Stomach (tissue), 8 donors: ENCODE measurements at regions not wholly inside any gene's neighbourhood (a gene's known extent, or its start where the extent isn't known, plus 50 kb on each side); places are given as distances from the start of the nearest gene placed in this dataset.

Source experiments
- DNase-seq, 2 donors: peaks; one replicate each; pipeline versions ENCODE4 v3.0.0 to v3.0.0-alpha.2; 2013 to 2019
- H3K27ac ChIP-seq, 5 donors: fragments of 200-600 bp in 4 of 5; sonication (generic) in 4 of 5; one replicate each; pipeline ENCODE4 v1.5.1; 2013 to 2019; ENCODE audit warnings: mild to moderate bottlenecking in 1 of 5, moderate library complexity in 1 of 5
- H3K27me3 ChIP-seq, 3 donors: fragments of 200-600 bp; sonication (generic); one replicate each; pipeline ENCODE4 v1.5.1; 2017 to 2019; ENCODE audit warnings: mixed run types in 1 of 3
- H3K36me3 ChIP-seq, 4 donors: fragments of 200-600 bp; sonication (generic); 1 replicate in 3 of 4; 2 replicates in 1 of 4; pipeline ENCODE4 v1.5.1; 2016 to 2019
- H3K4me1 ChIP-seq, 4 donors: fragments of 200-600 bp; sonication (generic); one replicate each; pipeline ENCODE4 v1.5.1; 2016 to 2019
- H3K4me3 ChIP-seq, 4 donors: fragments of 200-600 bp; sonication (generic) in 3 of 4; one replicate each; pipeline ENCODE4 v1.5.1; 2016 to 2019; ENCODE audit warnings: mild to moderate bottlenecking in 1 of 4
- H3K9me3 ChIP-seq, 4 donors: fragments of 200-600 bp; sonication (generic); one replicate each; pipeline ENCODE4 v1.5.1; 2016 to 2019
- EP300 ChIP-seq: sonication (generic); formaldehyde crosslinking; IDR thresholded peaks from one replicate; pipeline ENCODE4 v1.6.1; 2017; ENCODE audit warnings: antibody characterized with exemption
- POLR2A ChIP-seq, 4 donors: fragments of 450-650 bp; IDR thresholded peaks; one replicate each; pipeline ENCODE4 v1.6.1; 2016; ENCODE audit warnings: antibody characterized with exemption in 4 of 4, control low read depth in 2 of 4, mild to moderate bottlenecking in 1 of 4, moderate library complexity in 1 of 4
- POLR2AphosphoS5 ChIP-seq, 3 donors: sonication (generic); formaldehyde crosslinking; IDR thresholded peaks; one replicate each; pipeline ENCODE4 v1.6.1; 2016; ENCODE audit warnings: antibody characterized with exemption in 3 of 3
- WGBS, 5 donors: extraction: QIAGEN DNeasy Blood & Tissue Kit in 3 of 5; methylation state at CpG; one replicate each; pipeline versions ENCODE4 v1.1.5 to v1.1.7; 2013 to 2018; 5-methylcytosine and 5-hydroxymethylcytosine counted together
- intact Hi-C: fragments of 100-400 bp; cut with DNase I; formaldehyde crosslinking; loops from one replicate; pipeline ENCODE4 v1.15.1; 2023; ENCODE audit warnings: low total_unique reads
- TF ChIP-seq, protein P1 (sequence below), 7 experiments: fragments of 450-650 bp in 4 of 7; fragments of 200-600 bp in 3 of 7; sonication (generic) in 3 of 7; IDR thresholded peaks; one replicate each; pipeline ENCODE4 v1.5.1; 2016 to 2019; ENCODE audit warnings: antibody characterized with exemption in 7 of 7, control low read depth in 2 of 7, mild to moderate bottlenecking in 1 of 7
- donor health status: healthy with polysubstance abuse.
- donor health status: Bipolar disorder and iron deficiency.
- donor health status: healthy.

DNA sequence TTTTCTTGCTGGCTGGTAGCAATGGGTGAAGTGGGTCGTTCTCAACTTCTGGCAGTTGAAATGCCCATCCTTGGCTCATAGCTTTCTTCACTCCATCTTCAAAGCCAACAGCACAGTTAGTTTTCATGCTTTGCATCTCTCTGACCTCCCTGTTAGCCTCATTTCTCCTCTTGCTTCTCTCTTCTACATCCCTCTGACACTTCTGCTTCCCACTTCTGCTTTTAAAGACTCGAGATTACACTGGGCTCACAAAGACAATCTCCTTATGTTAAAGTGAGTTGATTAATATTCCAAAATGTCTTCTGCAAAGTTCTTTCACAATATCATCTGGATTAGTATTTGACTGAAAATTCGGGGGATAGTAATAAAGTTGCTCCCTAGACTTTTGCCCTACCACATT lies 684.8 kb upstream of the CCNG1 start:
- Histone ChIP-seq H3K9me3 (peaks cover 0 to 4% (median 2%) of the 10 kb centered on the region in 4 donors), H3K4me1 (no peaks in the 10 kb centered on the region), H3K4me3 (no peak overlapping the region), H3K27ac (no peak overlapping the region), H3K36me3 (no peaks in the 10 kb centered on the region), H3K27me3 (no peaks in the 10 kb centered on the region)
- WGBS, 5 donors = 61 to 81% (median 80%) methylated on average over 3 of the region's 3 CpGs
- intact Hi-C loops = no loop called here
- no peak for DNase-seq
- TF ChIP-seq EP300 (no peak), POLR2AphosphoS5 (IDR thresholded peaks at IDR 0.05) (no peak), POLR2A (IDR thresholded peaks at IDR 0.05) (no peak)
- TF ChIP-seq, protein P1, sequence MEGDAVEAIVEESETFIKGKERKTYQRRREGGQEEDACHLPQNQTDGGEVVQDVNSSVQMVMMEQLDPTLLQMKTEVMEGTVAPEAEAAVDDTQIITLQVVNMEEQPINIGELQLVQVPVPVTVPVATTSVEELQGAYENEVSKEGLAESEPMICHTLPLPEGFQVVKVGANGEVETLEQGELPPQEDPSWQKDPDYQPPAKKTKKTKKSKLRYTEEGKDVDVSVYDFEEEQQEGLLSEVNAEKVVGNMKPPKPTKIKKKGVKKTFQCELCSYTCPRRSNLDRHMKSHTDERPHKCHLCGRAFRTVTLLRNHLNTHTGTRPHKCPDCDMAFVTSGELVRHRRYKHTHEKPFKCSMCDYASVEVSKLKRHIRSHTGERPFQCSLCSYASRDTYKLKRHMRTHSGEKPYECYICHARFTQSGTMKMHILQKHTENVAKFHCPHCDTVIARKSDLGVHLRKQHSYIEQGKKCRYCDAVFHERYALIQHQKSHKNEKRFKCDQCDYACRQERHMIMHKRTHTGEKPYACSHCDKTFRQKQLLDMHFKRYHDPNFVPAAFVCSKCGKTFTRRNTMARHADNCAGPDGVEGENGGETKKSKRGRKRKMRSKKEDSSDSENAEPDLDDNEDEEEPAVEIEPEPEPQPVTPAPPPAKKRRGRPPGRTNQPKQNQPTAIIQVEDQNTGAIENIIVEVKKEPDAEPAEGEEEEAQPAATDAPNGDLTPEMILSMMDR (IDR thresholded peaks at IDR 0.05) = no peak

DNA sequence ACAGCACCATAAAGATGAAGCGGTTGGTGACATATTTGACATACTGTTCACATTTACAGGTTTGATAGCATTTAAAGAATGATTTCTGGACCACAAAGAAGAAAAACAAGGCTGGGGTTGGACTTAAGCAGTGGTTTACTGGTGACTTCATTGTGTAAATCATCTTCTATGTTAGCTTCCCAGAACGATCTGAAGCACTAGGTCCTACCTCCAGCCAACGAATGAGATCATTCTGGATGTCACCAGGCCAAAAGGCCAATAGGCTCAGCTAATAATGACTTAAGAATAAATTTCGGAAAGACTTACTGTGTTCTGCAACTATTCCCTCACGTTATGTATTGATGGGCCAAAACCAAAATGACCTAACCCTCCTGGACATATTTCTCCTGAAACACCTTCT lies 675.3 kb upstream of the CCNG1 start:
- 58 to 79% (median 63%) methylated on average over 5 of the region's 5 CpGs for WGBS, 5 donors
- Histone ChIP-seq H3K4me1 (no peaks in the 10 kb centered on the region), H3K9me3 (peaks cover 0 to 4% (median 0%) of the 10 kb centered on the region in 4 donors), H3K4me3 (no peak overlapping the region), H3K27me3 (no peaks in the 10 kb centered on the region), H3K27ac (no peak overlapping the region), H3K36me3 (no peaks in the 10 kb centered on the region)
- intact Hi-C loops = no loop called here
- no peak for TF ChIP-seq POLR2A (IDR thresholded peaks at IDR 0.05)
- TF ChIP-seq EP300 = no peak
- TF ChIP-seq, protein P1 (IDR thresholded peaks at IDR 0.05) = no peak
- no peak for TF ChIP-seq POLR2AphosphoS5 (IDR thresholded peaks at IDR 0.05)
- DNase-seq = no peak

GRCh38 chr5:162769019-162769418 lies 668.4 kb upstream of the CCNG1 start:
- DNase-seq = no peak
- intact Hi-C loops = no loop called here
- Histone ChIP-seq H3K4me1 (no peaks in the 10 kb centered on the region), H3K27me3 (no peaks in the 10 kb centered on the region), H3K36me3 (no peaks in the 10 kb centered on the region), H3K4me3 (no peak overlapping the region), H3K27ac (no peak overlapping the region), H3K9me3 (no peaks in the 10 kb centered on the region)
- WGBS, 5 donors = 32 to 38% (median 34%) methylated on average over 4 of the region's 4 CpGs
- no peak for TF ChIP-seq POLR2AphosphoS5 (IDR thresholded peaks at IDR 0.05)
- TF ChIP-seq, protein P1 (IDR thresholded peaks at IDR 0.05) = no peak

- Histone ChIP-seq H3K9me3 (peaks cover 0 to 21% (median 2%) of the 10 kb centered on the region in 4 donors), H3K27ac (no peak overlapping the region), H3K36me3 (no peaks in the 10 kb centered on the region), H3K27me3 (no peaks in the 10 kb centered on the region), H3K4me1 (no peaks in the 10 kb centered on the region), H3K4me3 (no peak overlapping the region)
- DNase-seq = no peak
- WGBS, 5 donors = 26 to 76% (median 68%) methylated on average over 1 of the region's 1 CpG
- TF ChIP-seq POLR2A (IDR thresholded peaks at IDR 0.05) = no peak
- TF ChIP-seq, protein P1 (IDR thresholded peaks at IDR 0.05) = no peak
- TF ChIP-seq EP300 = no peak
- TF ChIP-seq POLR2AphosphoS5 (IDR thresholded peaks at IDR 0.05) = no peak
- intact Hi-C loops = no loop called here
These were observed 651.7 kb upstream of the CCNG1 start for GRCh38 chr5:162785673-162786072.
